NAMALWA (cell line): ENCODE measurements at regions not wholly inside any gene's neighbourhood (a gene's known extent, or its start where the extent isn't known, plus 50 kb on each side); places are given as distances from the start of the nearest gene placed in this dataset.
"Not testable (repeated sequence)": the region's sequence is repeated elsewhere in the genome, so short reads cannot be mapped to it uniquely, and the experiment has no call there.

Experiments used
- DNase-seq: peaks from one replicate; pipeline ENCODE4 v3.0.0-alpha.2; 2015; ENCODE audit warnings: low spot score

DNA sequence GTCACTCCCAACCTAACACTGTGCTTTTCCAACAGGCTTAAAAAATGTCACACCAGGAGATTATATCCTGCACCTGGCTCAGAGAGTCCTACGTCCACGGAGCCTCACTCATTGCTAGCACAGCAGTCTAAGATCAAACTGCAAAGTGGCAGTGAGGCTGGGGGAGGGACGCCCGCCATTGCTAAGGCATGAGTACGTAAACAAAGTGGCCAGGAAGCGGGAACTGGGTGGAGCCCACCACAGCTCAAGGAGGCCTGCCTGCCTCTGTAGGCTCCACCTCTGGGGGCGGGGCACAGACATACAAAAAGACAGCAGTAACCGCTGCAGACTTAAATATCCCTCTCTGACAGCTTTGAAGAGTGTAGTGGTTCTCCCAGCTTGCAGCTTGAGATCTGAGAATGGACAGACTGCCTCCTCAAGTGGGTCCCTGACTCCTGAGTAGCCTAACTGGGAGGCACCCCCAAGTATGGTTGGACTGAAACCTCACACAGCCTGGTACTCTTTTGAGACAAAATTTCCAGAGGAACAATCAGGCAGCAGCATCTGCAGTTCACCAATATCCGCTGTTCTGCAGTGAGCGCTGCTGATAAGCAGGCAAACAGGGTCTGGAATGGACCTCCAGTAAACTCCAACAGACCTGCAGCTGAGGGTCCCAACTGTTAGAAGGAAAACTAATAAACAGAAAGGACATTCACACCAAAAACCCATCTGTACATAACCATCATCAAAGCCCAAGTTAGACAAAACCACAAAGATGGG is 2986.4 kb upstream of the OR11H1 start:
- DNase-seq = not testable (repeated sequence)

GRCh38 chr22:12553366-12553765 is 2974.6 kb upstream of the OR11H1 start:
- not testable (repeated sequence) for DNase-seq

- not testable (repeated sequence) for DNase-seq
Observed at GRCh38 chr22:12554648-12555192, 2973.3 kb upstream of the OR11H1 start.

DNA sequence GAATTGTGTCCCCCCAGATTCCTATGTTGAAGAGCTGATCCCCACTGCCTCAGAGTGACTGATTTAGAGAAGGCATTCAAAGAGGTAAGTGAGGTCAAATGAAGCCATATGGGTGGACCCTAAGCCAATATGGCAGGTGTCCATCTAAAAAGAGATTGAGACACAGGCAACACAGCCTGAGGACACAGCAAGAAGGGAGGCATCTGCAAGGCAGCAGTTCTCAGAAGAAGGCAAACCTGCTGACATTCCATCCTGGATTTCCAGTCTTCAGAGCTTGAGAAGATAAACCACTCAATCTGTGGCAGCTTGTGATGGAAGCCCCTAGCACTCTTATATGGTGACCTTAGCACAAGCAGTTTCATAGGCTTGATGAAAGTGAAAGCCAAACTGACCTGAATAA is 2956.5 kb upstream of the OR11H1 start:
- DNase-seq = not testable (repeated sequence)

DNA sequence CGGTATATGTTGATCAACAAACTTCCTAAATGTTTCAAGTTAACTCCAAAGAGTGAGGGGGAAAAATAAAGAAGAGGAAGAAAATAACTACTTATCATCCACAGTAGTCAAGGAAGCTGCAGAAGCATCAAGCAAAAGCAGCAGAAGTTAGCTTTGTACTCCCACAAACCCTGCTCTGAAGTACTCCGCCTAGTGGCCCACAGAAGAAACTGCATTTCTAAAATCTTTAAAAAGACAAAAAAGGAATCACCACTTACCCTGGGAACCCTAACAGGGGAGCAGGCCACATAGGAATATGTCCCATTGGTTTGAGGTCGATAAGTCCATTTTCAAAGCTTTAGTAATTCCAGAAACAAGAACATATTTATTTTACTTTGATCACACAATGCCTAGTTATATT is 2948.3 kb upstream of the OR11H1 start:
- DNase-seq = not testable (repeated sequence)

DNA sequence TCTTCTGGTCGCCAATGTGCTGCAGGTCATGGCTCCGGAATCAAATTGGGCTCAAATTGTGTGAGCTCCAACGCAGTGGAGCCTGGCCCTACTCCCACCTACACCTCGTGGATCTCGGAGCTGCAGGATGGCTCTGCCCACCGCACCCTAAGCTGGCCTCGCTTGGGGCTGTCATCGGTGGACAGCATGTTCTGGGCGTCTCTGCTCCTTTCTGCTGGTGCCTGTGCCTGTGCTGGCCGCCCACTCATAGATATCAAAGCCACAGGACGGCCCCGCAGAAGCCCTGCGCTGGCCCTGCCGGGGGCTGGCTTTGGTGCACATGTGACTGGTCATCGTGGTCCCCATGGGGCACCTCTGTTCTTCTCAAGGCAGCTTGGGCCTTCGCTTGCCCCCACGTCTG is 2943.5 kb upstream of the OR11H1 start:
- DNase-seq = not testable (repeated sequence)

- DNase-seq = not testable (repeated sequence)
Observed at GRCh38 chr22:12584874-12585273, 2943.1 kb upstream of the OR11H1 start.

- not testable (repeated sequence) for DNase-seq
Observed at GRCh38 chr22:12595724-12596123, 2932.3 kb upstream of the OR11H1 start.

- DNase-seq = not testable (repeated sequence)
Observed at GRCh38 chr22:12597778-12598177, 2930.2 kb upstream of the OR11H1 start.

DNA sequence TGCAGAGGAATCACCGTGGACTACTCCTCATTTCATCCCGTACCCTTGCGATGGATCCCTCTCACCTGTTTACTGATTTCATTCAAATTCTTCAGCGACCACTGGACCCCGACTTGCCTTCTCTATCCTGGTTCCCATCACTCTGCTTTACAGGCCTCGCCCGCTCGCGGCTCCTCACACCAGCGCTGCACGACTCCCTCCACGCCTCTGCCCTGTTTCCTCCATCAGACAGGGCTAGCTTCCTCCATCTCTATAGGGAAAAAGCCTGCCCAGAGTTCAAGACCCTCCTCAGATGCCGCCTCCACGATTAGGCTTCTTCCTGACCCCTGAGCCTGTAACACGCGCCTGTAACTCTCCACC is 2926.5 kb upstream of the OR11H1 start:
- DNase-seq = not testable (repeated sequence)

GRCh38 chr22:12601870-12602779 is 2925.9 kb upstream of the OR11H1 start:
- DNase-seq = no peak

DNA sequence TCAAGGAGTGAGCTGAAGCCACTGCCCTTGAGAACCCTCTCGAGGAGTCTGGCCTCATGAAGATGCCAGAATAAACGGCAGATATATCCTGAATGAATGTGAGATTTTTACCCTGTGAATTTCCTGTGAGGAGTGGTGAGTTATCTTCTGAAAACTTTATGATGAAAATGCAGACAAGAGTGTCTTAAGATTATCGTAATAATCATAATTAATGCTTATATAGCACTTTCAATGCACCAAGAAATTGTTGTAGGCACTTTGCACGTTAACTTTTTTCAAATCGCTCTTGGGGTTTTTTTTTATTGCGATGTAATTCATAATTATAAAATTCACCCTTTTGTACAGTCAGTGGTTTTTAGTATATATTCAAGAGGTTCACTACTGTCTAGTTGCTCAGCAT is 2924.6 kb upstream of the OR11H1 start:
- not testable (repeated sequence) for DNase-seq

GRCh38 chr22:12603833-12604232 is 2924.2 kb upstream of the OR11H1 start:
- DNase-seq = not testable (repeated sequence)

GRCh38 chr22:12608454-12608853 is 2919.5 kb upstream of the OR11H1 start:
- DNase-seq = not testable (repeated sequence)

GRCh38 chr22:12613199-12613598 is 2914.8 kb upstream of the OR11H1 start:
- no peak for DNase-seq

DNA sequence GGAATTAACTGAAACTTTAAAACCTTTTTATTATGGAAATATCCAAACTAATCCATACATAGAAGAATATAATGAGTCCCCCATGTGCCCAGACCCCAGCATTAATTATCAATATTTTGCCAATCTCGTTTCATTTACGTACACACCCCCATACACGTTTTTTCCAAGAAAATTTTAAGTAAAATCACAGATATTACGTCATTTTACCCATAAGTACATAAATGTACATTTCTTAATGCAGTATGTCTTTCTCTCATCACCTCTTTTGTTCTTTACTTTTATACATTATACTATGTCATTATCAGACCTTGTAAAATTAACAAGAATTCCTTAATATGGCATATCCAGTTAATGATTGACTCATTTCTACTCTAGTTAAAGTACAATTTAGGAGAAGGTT is 2914.1 kb upstream of the OR11H1 start:
- DNase-seq = not testable (repeated sequence)

GRCh38 chr22:12626894-12627293 is 2901.1 kb upstream of the OR11H1 start:
- DNase-seq = not testable (repeated sequence)

- not testable (repeated sequence) for DNase-seq
Observed at GRCh38 chr22:12629815-12630214, 2898.2 kb upstream of the OR11H1 start.

- peak; percentile 46 for DNase-seq
Observed at GRCh38 chr22:12630965-12631364, 2897.0 kb upstream of the OR11H1 start.

DNA sequence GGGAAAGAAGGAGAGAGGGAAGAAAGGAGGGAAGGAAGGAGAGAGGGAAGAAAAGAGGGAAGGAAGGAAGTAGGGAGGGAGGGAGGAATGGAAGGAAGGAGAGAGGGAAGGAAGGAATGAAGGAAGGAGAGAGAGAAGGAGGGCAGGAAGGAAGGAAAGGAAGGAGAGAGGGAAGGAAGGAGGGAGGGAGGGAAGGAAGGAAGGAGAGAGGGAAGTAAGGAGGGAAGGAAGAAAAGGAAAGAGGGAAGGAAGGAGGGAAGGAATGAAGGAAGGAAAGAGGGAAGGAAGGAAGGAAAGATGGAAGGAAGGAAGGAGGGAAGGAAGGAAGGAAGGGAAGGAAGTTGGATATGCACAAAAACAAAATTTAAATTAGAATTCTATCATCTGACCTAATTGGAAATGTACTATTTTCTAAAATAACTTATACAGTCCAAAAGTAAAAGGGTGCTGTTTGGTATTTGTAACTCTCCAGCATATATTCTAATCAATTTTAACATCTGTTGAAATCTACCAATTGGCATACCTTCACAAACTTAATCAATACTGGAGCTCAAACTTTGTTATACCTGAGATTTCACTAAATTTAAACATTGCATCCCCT is 2890.3 kb upstream of the OR11H1 start:
- DNase-seq = not testable (repeated sequence)

GRCh38 chr22:12638319-12638718 is 2889.7 kb upstream of the OR11H1 start:
- not testable (repeated sequence) for DNase-seq
